GM21360 (cell line): ENCODE measurements at regions not wholly inside any gene's neighbourhood (a gene's known extent, or its start where the extent isn't known, plus 50 kb on each side); places are given as distances from the start of the nearest gene placed in this dataset.
"Not testable (repeated sequence)": the region's sequence is repeated elsewhere in the genome, so short reads cannot be mapped to it uniquely, and the experiment has no call there.

Source experiments
- ATAC-seq: cut with Tn5 transposase; IDR thresholded peaks from one replicate; pipeline ENCODE4 v1.9.1; 2021; ENCODE audit warnings: mild to moderate bottlenecking, moderate library complexity; ENCODE audit not compliant: unreplicated experiment

DNA sequence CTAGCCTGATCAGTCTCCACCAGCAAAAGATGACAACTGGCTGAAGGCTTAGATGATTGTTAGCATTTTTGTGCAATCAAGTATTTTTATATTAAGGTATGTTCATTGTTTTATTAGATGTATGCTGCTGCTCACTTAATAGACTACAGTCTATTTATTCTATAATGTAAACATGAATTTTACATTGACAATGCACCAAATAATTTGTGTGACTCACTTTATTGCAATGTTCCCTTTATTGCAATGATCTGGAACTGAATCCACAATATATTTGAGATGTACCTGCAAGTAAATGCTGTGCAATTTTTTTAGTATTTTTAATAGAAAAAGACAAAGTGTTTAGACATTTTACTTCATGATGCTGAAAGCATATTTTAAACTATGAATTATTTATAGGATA is 896.5 kb downstream of the AMY1C start:
- no peak for ATAC-seq

DNA sequence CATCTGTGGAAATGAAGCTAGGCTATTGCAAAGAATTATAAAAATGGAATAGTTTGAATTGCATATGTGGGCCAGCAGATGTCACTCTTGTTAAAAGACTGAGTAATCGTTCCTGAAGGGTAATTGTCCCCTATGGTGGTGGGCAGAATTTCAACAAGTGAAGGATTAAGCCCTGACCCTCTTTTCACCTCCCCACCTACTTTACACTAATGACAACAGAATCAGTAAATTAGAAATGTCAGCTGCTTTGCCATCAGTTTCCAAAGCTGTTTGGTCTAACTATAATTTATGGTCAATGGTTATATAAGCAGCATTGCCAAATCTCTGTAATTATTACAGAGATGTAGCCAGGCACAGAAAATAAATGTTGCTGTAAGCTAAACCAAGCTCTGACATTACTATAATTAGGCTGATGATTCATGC is 898.6 kb downstream of the AMY1C start:
- peak; percentile 48 for ATAC-seq

DNA sequence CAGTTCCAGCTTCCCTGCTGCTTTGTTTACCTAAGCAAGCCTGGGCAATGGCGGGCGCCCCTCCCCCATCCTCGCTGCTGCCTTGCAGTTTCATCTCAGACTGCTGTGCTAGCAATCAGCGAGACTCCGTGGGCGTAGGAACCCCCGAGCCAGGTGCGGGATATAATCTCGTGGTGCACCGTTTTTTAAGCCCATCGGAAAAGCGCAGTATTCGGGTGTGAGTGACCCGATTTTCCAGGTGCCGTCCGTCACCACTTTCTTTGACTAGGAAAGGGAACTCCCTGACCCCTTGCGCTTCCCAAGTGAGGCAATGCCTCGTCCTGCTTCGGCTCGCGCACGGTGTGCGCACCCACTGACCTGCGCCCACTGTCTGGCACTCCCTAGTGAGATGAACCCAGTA is 914.7 kb downstream of the AMY1C start:
- ATAC-seq: not testable (repeated sequence)

DNA sequence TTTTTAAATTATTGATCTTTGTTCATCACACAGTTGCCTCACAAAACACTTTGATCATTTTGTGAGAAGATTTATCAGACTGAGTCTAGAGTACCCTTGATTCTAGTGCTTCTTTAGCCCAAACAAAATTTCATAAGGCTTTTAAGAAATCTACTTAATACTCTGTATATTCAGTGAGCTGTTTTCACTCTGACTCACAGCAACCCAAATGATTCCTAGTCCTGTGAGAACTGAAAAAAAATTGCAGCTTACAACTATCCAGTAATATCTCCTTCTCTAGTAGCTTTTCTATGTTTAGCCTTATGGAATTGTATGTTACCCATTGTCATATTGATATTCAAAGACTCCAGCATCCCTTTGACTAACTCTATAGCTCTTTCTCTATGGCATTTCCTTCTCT is 915.6 kb downstream of the AMY1C start:
- no peak for ATAC-seq

DNA sequence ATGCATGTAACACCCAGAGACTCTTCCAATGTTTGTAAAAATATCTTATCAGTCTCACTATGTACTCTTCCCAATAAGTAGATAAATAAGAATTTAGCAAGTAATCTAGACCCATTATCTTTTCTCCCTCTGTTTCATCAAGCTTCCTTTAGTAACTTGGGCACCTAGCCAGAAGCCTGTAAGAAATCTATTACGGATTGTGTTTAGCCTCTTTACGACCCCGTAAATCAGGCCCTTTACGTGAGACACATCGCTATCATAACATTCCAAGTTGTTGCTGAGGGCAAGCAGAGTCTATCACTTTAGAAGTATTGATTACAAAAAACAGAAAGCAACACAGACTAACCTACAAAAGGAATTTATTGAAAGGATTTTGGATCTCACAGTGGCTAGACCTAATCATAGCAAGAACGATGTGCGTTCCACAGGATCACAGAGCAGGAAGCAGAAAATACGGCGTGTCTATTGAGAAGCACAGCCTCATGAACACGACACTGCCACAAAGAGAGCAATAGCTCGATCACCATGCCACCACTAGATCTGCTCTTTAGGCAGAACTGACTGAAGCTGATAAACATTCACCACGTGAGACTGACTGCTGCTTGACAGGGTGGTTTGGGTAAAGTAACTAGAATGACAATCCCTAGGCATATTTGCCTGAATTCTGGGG is 922.1 kb downstream of the AMY1C start:
- no peak for ATAC-seq

DNA sequence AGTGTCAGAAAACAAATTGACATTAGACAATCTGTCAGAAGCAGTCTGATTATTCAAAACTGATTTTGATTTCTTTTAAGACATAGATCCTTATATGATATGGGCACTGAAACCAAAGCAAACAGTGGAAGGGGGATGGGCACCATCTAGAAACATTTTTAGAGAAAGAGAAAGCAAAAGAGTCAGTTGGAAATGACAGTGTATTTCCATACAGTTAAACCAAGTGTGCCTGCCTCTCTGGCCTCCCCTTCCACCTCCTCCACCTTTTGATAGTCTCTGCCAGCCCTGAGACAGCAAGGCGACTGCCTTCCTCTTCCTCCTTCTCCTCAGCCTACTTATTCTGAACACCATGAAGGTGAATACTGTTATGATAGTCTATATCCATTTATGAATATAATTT is 949.7 kb downstream of the AMY1C start:
- no peak for ATAC-seq

DNA sequence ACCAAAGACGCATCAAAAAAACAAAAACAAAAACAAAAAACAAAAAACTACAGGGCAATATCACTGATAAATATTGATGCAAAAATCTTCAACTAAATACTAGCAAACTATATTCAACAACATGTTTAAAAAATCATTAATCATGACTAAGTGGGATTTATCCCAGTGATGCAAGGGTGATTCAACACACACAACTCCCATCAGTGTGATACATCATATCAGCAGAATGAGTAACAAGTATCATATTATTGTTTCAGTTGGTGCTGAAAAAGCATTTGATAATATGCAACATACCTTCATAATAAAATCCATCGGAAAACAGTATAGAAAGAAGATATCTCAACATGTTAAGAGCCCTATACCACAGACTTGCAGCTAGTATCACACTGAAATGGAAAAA is 953.0 kb downstream of the AMY1C start:
- no peak for ATAC-seq

DNA sequence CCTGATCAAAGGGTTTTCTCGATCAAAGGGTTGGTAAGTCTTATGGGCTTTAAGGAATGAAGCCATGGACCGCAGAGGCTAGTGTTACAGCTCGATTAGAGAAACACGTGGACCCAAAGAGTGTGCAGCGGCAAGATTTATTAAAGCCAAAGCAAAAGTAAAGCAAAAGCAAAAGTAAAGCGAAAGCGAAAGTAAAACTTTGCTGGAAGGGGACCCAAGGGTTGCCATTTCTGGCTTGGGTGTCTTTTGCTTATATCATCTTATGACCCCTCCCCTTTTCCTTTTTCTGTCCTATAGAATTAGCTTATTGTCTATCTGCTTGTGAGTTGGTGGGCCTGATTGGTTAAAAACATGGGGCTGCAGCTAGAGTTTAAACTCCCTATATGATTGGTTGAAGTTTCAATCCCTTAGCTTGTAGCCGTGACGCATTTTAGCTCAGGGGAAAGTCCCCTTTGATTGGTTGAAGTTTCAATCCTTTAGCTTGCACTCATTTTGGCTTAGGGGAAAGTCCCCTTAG is 957.0 kb downstream of the AMY1C start:
- peak; percentile 60 for ATAC-seq

DNA sequence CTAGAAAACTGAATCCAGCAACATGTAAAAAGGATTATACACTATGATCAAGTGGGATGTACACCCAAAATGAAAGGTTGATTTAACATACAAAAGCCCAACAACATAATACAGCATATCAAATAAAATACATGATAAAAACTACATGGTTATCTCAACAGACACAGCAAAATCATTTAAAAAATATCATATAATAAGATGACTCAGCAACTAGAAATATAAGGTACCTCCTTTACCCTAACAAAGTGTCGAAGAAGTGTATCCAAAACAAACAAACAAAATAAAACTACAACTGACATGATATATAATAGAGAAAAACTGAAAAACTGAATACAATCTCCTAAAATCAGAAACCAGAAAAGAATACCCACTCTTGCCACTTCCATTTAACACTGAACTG is 969.1 kb downstream of the AMY1C start:
- no peak for ATAC-seq

DNA sequence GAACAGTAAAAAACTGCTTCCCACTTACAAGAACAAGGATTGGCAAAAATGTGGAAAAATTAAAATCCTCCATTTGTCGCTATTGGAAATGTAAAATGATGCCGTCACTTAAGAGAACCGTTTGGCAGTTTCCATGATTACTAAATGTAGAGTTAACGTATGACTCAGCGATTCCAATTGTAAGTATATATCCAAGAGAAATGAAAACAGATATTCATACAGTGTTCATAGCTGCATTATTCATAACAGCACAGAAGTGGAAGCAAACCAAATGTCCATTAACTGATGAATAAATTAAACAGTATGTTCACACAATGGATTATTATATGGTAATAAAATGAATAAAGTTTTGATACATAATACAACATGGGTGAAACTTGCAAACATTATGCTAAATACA is 971.0 kb downstream of the AMY1C start:
- no peak for ATAC-seq

DNA sequence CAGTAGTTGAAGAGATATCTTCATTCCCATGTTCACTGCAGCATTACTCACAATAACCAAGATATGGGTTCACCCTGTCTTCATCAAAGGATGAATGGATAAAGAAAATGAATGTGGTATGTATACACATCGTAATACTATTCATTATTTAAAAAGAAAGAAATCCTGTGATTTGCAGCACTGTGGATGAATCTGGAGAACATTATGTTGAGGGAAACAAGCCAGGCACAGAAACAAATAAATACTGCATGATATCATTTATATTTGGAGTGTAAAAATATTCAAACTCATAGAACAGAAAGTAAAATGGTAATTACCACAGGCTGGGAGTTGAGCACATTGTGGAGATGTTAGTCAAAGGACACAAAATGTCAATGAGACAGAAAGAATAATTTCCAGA is 977.2 kb downstream of the AMY1C start:
- no peak for ATAC-seq

DNA sequence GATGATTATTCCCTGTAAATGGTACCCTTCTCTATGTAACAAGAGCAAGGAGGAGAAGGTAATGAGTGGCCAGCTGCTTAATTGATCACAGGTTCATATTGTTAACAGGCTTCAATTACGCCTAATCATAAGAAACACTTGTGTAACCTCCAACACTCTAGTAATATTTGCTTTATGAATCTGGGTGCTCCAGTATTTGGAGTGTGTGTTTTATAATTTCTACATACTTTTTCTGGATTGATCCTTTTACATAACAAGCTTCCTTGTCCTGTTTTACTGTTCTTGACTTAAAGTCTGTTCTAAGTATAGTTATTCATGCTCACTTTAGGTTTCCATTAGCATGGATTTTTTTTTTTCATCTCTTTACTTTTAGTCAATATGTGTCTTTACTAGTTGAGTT is 984.2 kb downstream of the AMY1C start:
- ATAC-seq: no peak

DNA sequence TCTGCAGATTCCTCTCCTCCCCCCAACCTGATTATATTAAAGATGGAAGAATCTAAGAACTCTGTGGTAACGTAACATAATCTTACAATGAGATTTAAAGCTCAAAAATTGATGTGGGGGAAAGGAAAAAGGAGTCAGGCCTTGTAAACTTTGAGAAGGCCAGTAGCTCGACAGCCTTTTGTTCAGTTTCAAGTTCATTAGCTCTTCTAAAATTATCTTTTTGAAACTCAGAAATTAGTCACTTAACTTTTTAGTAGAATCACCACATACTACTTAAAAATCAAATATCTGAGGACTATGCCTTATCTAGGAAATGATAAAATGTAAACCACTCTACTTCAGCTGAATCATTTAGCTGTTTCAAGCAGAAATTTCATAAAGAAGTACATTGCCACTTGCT is 996.2 kb downstream of the AMY1C start:
- no peak for ATAC-seq

DNA sequence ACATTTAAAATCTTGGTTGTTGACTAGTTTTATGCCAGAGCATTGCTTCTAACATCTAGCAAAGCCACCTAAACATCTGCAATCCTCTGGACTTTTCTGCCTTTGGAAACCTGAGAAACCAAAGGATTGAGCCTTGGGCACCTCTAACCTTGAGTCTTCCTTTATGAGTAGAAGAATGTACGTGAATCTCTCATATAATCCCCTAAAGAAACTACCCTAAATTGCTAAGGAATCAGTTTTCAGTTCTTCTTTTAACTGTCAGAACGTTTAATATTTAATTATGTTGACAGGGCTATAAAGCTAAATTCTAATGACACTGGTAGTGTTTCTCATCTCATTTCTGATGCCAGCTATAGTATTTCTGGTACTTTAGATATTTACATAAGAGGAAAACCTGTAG is 997.3 kb downstream of the AMY1C start:
- ATAC-seq: no peak

DNA sequence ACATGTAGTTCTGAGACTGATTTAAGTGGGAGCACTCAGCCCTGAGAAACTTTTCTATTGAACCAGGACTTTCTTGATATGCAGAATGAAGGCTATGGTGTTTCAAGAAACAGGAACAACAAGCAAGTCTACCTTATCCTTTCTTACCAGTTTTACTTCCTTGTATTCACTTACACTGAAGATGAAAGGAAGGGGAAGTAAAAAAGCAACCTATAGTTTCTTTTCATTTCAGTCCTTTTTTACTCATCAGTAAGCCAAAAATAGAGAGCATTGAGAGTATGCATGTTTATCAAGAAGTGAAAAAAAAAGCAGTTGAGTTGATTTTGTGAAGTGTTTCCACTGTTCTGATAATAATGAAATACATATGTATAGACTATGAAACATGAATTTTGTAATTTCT is 1010.3 kb downstream of the AMY1C start:
- ATAC-seq: peak; percentile 95

DNA sequence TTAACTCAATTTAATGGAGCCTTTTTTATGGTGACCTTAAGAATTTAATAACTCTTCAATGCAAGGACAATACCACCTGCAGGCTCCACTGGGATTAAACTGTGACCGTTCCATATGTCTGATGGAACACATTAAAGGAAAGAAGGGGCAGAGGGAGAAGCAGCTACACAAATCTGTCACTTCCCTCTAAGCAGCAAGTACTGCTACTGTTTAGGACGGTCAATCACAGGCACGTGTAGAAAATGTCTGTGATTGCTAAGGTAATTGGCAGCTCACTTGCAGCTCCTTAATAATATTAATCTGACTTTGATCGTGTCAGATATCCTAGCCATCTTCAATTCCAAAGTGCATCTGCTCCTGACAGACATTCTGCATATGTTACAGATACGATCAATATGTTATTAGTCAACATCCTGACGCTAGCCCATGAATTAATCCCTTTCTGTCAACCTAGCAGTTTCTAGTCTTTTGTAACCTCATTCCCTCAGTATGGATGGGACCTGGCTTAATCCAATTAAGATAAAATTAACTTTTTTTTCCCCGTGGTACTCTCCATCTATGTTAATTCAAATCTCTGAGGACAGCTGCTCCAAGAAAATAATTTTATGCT is 1012.4 kb downstream of the AMY1C start:
- ATAC-seq: no peak

DNA sequence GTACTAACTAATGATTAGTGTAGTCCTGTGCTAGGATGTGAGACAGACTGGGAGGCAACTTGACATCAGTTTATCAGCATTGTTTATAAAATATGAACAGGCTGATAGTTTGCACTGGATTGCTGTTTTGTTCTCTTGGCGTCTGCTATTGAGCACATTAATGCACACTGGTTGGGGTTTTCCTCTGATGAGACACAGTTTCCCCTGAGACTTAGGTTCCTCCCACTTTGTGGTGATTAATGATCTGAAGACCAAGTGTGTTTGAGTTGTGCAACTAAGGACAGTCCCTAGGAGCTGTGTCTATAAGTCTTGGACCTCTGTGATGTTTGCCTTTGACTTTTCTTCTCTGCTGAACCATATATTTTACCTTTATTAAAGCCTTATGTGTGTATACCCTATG is 1015.4 kb downstream of the AMY1C start:
- ATAC-seq: peak; percentile 84

DNA sequence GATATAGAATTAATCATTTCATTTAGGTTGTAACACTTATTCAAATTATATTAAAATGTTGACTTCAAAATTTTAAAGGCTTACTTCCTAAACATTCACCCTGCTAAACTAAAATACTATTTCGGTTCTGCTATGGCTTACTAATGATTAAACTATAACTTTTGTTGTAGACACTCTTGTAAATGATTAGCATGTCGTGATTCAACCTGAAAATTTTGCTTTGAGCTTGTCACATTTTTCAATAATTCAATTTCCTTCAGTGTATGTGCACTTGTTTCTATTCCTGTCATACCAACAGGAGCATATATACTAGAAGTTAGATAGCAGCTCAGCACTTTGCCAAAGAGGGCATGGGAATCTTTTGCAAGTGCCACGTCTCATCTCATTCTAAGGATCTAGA is 1018.8 kb downstream of the AMY1C start:
- ATAC-seq: no peak

DNA sequence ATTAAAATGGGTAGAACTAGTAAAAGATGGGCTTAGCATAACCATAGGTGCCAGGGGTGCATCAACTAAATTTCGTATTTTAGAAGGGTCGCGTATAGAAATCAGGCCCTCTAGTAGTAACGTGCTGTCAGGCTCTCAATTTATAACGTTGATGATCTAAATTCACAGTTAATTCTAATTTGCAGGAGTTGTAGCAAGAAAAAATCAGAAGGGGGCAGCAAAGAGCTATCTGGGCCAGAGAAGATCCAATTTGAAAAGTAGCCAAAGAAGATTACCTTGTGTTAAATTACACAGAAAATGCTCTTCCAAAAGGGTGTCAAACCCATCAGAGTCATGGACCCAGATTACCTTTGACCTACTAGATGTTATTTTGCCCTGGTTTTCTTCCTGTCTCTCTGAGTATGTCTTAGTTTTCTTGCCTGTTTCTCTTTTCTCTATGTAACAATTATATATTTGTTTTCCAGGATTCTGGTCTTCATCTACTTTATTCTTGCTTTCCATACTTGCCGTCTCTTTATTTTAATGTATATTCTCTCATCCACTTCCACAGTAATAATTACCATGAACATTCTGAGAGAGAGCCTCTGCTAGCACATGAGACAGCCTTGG is 1030.9 kb downstream of the AMY1C start:
- no peak for ATAC-seq

DNA sequence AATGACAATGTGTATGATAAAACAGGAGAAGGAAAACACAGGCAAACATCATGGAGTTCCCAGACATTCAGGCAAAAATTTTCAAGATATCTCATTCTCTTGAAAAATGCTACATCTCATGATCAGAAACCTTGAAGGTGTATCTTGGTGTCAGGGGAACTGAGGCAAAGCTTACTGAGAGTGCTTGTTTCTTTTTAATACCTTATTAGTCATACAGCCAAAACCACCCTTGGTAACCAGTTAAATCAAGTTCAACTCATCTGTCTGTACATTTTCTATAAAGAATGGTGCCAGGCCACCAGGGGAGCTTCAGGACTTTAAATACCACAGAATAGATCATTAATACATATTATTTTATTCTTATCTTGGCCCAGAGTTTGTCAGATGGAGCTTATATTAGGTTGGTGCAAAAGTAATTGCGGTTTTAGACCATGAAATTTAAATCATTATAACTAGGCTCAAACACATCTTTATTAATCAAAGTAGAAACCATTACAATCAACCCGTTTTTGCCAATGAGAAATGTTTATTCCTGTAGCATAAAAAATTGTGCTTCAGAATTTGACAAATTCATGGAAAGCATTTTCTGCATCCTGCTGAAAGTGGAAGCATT is 1036.0 kb downstream of the AMY1C start:
- no peak for ATAC-seq

DNA sequence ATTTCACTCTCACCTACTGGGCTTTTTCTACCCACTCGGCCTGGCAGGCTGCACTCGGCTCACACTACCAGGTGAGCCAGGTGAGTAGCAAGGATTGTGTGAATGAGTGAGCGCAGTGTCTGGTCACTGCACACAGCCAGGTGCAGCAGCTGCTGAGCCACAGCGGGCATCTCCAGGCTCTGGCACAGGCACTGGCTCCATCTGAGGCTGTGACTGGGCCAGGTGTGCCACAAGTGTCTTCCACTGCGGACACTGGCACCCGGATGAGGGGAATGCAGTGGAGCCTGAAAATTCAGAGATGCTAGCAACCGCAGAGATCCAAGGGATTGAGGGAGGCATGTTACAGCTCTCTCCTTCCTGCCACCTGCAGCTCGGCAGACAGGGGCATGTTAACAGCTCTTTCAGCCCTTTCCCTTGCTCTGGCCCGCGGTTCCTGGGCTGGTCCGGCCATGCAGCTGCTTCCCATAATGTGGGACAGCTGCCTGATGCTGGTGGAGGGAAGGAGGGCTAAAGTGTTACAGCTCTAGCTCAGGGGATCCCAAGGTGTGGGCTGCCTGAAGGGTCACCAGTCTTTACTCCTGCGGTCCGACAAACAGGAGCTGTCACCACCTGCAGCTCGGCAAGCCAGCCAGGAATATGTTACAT is 1038.3 kb downstream of the AMY1C start:
- ATAC-seq: no peak
